PC-9 (cell line): ENCODE measurements at regions not wholly inside any gene's neighbourhood (a gene's known extent, or its start where the extent isn't known, plus 50 kb on each side); places are given as distances from the start of the nearest gene placed in this dataset.

Experiments used
- BruUV-seq: library from RNA; stranded (reverse); fragments of 400-500 nt; replicated peaks from 2 replicates; lab custom pipeline; 2021; lab: Mats Ljungman, UMichigan
- CTCF ChIA-PET: fragments of 300-600 bp; sonication (Branson Sonifier 250); formaldehyde crosslinking; loops from one replicate; lab custom pipeline; 2022; ENCODE audit warnings: antibody characterized with exemption; lab: Charles Lee
- POLR2A ChIA-PET: fragments of 300-600 bp; sonication (Branson Sonifier 250); formaldehyde crosslinking; loops from one replicate; lab custom pipeline; 2022; ENCODE audit warnings: antibody characterized with exemption; ENCODE audit not compliant: unreplicated experiment; lab: Charles Lee
- DNase-seq, 2 experiments: peaks; one replicate each; pipeline versions ENCODE4 v3.0.0 to v3.0.0-alpha.2; 2015 to 2022; ENCODE audit warnings: mixed read lengths in 1 of 2
- H2AFZ ChIP-seq: fragments of 200-600 bp; sonication (generic); 2 replicates; pipeline ENCODE4 v1.8.1; 2017; ENCODE audit warnings: antibody characterized with exemption
- H3F3A ChIP-seq: fragments of 200-600 bp; sonication (generic); 2 replicates; pipeline ENCODE4 v1.8.1; 2017; ENCODE audit warnings: antibody characterized with exemption, mild to moderate bottlenecking, low read depth; ENCODE audit not compliant: insufficient read depth
- H3K27ac ChIP-seq: fragments of 200-600 bp; sonication (generic); 2 replicates; pipeline ENCODE4 v1.6.1; 2016; ENCODE audit warnings: mixed run types
- H3K27me3 ChIP-seq: fragments of 200-600 bp; sonication (generic); 2 replicates; pipeline ENCODE4 v1.6.1; 2016; ENCODE audit warnings: low read depth, mixed run types; ENCODE audit not compliant: insufficient read depth
- H3K36me3 ChIP-seq: fragments of 200-600 bp; sonication (generic); 2 replicates; pipeline ENCODE4 v1.6.1; 2016; ENCODE audit warnings: low read depth, mixed run types
- H3K4me1 ChIP-seq: fragments of 200-600 bp; sonication (generic); replicated peaks from 2 replicates; pipeline ENCODE4 v1.6.1; 2016; ENCODE audit warnings: mixed run types; ENCODE audit not compliant: insufficient read depth
- H3K4me2 ChIP-seq: fragments of 200-600 bp; sonication (generic); 2 replicates; pipeline ENCODE4 v1.6.1; 2017; ENCODE audit warnings: mixed run types
- H3K4me3 ChIP-seq: fragments of 200-600 bp; sonication (generic); 2 replicates; pipeline ENCODE4 v1.6.1; 2016; ENCODE audit warnings: mixed run types
- H3K79me2 ChIP-seq: fragments of 200-600 bp; sonication (generic); 2 replicates; pipeline ENCODE4 v1.6.1; 2017; ENCODE audit warnings: low read depth, mixed run types
- H3K9me2 ChIP-seq: fragments of 200-600 bp; sonication (generic); 2 replicates; pipeline ENCODE4 v1.8.1; 2017; ENCODE audit warnings: mild to moderate bottlenecking; ENCODE audit not compliant: insufficient read depth
- H3K9me3 ChIP-seq: fragments of 200-600 bp; sonication (generic); 2 replicates; pipeline ENCODE4 v1.8.1; 2016; ENCODE audit warnings: low read depth; ENCODE audit not compliant: insufficient read depth
- H4K20me1 ChIP-seq: fragments of 200-600 bp; sonication (generic); 2 replicates; pipeline ENCODE4 v1.8.1; 2017; ENCODE audit not compliant: insufficient read depth
- EZH2 ChIP-seq: fragments of 200-600 bp; sonication (generic); IDR thresholded peaks from 2 replicates; pipeline ENCODE4 v1.8.0; 2017; ENCODE audit warnings: antibody characterized with exemption, low read depth
- intact Hi-C: fragments of 100-400 bp; cut with micrococcal nuclease; formaldehyde crosslinking; loops from one replicate; pipeline ENCODE4 v1.10.0; 2022; ENCODE audit not compliant: unreplicated experiment
- TF ChIP-seq, protein P1 (sequence below): fragments of 200-600 bp; sonication (generic); conservative IDR thresholded peaks from 2 replicates; pipeline ENCODE4 v1.6.1; 2017; ENCODE audit warnings: mixed run types, antibody characterized with exemption, mild to moderate bottlenecking, moderate library complexity

- H3F3A ChIP-seq: no peaks in the 10 kb centered on the region
- ChIA-PET CTCF (no interaction called here), POLR2A (no interaction called here)
- intact Hi-C loops: no loop called here
- H3K27ac ChIP-seq: no peak overlapping the region
- no peaks in the 10 kb centered on the region for H3K9me2 ChIP-seq
- H3K79me2 ChIP-seq: no peaks in the 10 kb centered on the region
- H3K4me2 ChIP-seq: no peak overlapping the region
- H2AFZ ChIP-seq: no peak overlapping the region
- H3K36me3 ChIP-seq: no peaks in the 10 kb centered on the region
- no peak for DNase-seq
- no peak overlapping the region for H3K4me3 ChIP-seq
- H3K27me3 ChIP-seq: no peaks in the 10 kb centered on the region
- no peaks in the 10 kb centered on the region for H3K4me1 ChIP-seq
- TF ChIP-seq, protein P1, sequence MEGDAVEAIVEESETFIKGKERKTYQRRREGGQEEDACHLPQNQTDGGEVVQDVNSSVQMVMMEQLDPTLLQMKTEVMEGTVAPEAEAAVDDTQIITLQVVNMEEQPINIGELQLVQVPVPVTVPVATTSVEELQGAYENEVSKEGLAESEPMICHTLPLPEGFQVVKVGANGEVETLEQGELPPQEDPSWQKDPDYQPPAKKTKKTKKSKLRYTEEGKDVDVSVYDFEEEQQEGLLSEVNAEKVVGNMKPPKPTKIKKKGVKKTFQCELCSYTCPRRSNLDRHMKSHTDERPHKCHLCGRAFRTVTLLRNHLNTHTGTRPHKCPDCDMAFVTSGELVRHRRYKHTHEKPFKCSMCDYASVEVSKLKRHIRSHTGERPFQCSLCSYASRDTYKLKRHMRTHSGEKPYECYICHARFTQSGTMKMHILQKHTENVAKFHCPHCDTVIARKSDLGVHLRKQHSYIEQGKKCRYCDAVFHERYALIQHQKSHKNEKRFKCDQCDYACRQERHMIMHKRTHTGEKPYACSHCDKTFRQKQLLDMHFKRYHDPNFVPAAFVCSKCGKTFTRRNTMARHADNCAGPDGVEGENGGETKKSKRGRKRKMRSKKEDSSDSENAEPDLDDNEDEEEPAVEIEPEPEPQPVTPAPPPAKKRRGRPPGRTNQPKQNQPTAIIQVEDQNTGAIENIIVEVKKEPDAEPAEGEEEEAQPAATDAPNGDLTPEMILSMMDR: no peak
- TF ChIP-seq EZH2: no peak
- H3K9me3 ChIP-seq: no peaks in the 10 kb centered on the region
- H4K20me1 ChIP-seq: no peaks in the 10 kb centered on the region
- no TSS peak for BruUV-seq
Observed at GRCh38 chr14:41037388-41037787, 569.3 kb upstream of the LRFN5 start.

- no peak for TF ChIP-seq EZH2
- TF ChIP-seq, protein P1: no peak
- H3K27ac ChIP-seq: no peak overlapping the region
- H3K27me3 ChIP-seq: no peaks in the 10 kb centered on the region
- no peaks in the 10 kb centered on the region for H3K36me3 ChIP-seq
- no peaks in the 10 kb centered on the region for H3K9me3 ChIP-seq
- ChIA-PET CTCF (no interaction called here), POLR2A (no interaction called here)
- intact Hi-C loops: no loop called here
- no peak for DNase-seq
- no peaks in the 10 kb centered on the region for H3K79me2 ChIP-seq
- no peaks in the 10 kb centered on the region for H4K20me1 ChIP-seq
- H2AFZ ChIP-seq: no peak overlapping the region
- no TSS peak for BruUV-seq
- no peak overlapping the region for H3K4me3 ChIP-seq
- no peaks in the 10 kb centered on the region for H3F3A ChIP-seq
- no peaks in the 10 kb centered on the region for H3K9me2 ChIP-seq
- no peaks in the 10 kb centered on the region for H3K4me1 ChIP-seq
- no peak overlapping the region for H3K4me2 ChIP-seq
Observed at GRCh38 chr14:41034969-41035368, 571.7 kb upstream of the LRFN5 start.

DNA sequence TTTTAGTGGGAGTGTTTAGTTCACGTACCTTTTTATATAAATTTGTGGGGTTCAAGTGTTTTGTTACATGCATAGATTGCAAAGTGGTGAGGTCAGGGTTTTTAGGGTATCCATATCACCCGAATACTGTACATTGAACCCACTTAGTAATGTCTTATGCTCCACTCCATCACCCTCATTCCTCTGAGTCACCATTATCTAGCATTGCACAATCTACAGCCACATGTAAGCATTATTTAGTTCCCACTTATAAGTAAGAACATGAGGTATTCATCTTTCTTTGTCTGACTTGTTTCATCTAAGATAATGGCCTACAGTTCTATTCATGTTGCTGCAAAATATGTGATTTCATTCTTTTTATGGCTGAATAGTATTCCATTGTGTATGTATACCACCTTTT lies 583.7 kb upstream of the LRFN5 start:
- no peak for TF ChIP-seq EZH2
- TF ChIP-seq, protein P1: no peak
- intact Hi-C loops: no loop called here
- Histone ChIP-seq H3K79me2 (no peaks in the 10 kb centered on the region), H3K9me3 (no peaks in the 10 kb centered on the region), H3K9me2 (no peaks in the 10 kb centered on the region), H3K4me1 (no peaks in the 10 kb centered on the region), H4K20me1 (no peaks in the 10 kb centered on the region), H3K27me3 (no peaks in the 10 kb centered on the region), H3K4me3 (no peak overlapping the region), H3K4me2 (no peak overlapping the region), H2AFZ (no peak overlapping the region), H3K27ac (no peak overlapping the region), H3F3A (no peaks in the 10 kb centered on the region), H3K36me3 (no peaks in the 10 kb centered on the region)
- no peak for DNase-seq
- ChIA-PET POLR2A (no interaction called here), CTCF (no interaction called here)
- no TSS peak for BruUV-seq
